ENCODE measurements at regions not wholly inside any gene's neighbourhood (a gene's known extent, or its start where the extent isn't known, plus 50 kb on each side); places are given as distances from the start of the nearest gene placed in this dataset.

GRCh38 chr4:123739806-123740205, 343.2 kb downstream of the SPRY1 start:
- TF ChIP-seq CTCF (conservative IDR thresholded peaks at IDR 0.05), result no peak
- no peak for TF ChIP-seq ZFX (IDR thresholded peaks at IDR 0.05)
